GM12891 (cell line): ENCODE measurements at regions not wholly inside any gene's neighbourhood (a gene's known extent, or its start where the extent isn't known, plus 50 kb on each side); places are given as distances from the start of the nearest gene placed in this dataset.

ENCODE experiments used
- PAX5 ChIP-seq: IDR thresholded peaks from 2 replicates; pipeline ENCODE4 v1.6.1; 2011; ENCODE audit warnings: low read length, moderate library complexity, mild to moderate bottlenecking; ENCODE audit not compliant: insufficient read depth, severe bottlenecking
- POLR2A ChIP-seq: IDR thresholded peaks from 2 replicates; pipeline ENCODE4 v1.6.1; 2011; ENCODE audit warnings: low read depth, low read length, control low read depth
- POLR2AphosphoS5 ChIP-seq: IDR thresholded peaks from 2 replicates; pipeline ENCODE4 v1.6.1; 2011; ENCODE audit warnings: low read depth, low read length, control low read depth
- POU2F2 ChIP-seq: IDR thresholded peaks from 2 replicates; pipeline ENCODE4 v1.6.1; 2011; ENCODE audit warnings: low read depth, mild to moderate bottlenecking, control low read depth, low read length, moderate library complexity
- SPI1 ChIP-seq: IDR thresholded peaks from 2 replicates; pipeline ENCODE4 v1.6.1; 2011; ENCODE audit warnings: low read depth, low read length, control low read depth
- TAF1 ChIP-seq: IDR thresholded peaks from 2 replicates; pipeline ENCODE4 v1.6.1; 2011; ENCODE audit warnings: low read depth, low read length, control low read depth

DNA sequence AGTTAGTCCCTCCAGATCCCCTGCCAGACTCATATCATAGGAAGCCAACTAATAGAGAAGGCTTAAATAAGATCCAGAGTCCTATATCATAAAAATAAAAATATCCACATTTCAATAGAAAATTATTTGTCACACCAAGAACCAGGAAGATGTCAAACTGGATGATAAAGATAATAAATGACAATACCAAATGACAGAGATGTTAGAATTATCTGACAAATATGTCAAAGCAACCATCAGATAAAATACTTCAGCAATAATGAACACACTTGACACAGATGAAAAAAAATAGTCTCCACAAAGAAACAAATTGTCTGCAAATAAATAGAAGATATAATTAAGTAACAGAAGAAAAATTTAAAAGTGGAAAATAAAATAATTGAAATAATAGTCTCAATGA, 300.7 kb upstream of the FTMT start:
- no peak for TF ChIP-seq POLR2A
- TF ChIP-seq POLR2AphosphoS5: no peak
- no peak for TF ChIP-seq SPI1
- TF ChIP-seq TAF1: no peak
- no peak for TF ChIP-seq PAX5
- no peak for TF ChIP-seq POU2F2
